WTC11 (cell line): ENCODE measurements at regions not wholly inside any gene's neighbourhood (a gene's known extent, or its start where the extent isn't known, plus 50 kb on each side); places are given as distances from the start of the nearest gene placed in this dataset.

Experiments
- ATAC-seq: fragments of 200-7000 bp; cut with Tn5 transposase; 2 replicates; pipeline ENCODE4 v1.10.0; 2021; ENCODE audit warnings: mild to moderate bottlenecking, moderate library complexity
- CTCF ChIA-PET: fragments of 300-600 bp; sonication (Branson Sonifier 250); formaldehyde crosslinking; loops from one replicate; lab custom pipeline; 2021; ENCODE audit warnings: antibody characterized with exemption; lab: Charles Lee
- POLR2A ChIA-PET: fragments of 350-600 bp; sonication (Branson Sonifier 250); formaldehyde crosslinking; loops from one replicate; lab custom pipeline; 2021; ENCODE audit warnings: antibody characterized with exemption; lab: Charles Lee
- DNase-seq: peaks from one replicate; pipeline ENCODE4 v3.0.0; 2021; ENCODE audit warnings: low spot score
- H3K27ac Mint-ChIP-seq: 2 replicates; pipeline ENCODE4 v1.8.0; 2021; ENCODE audit warnings: mixed read lengths
- H3K27me3 Mint-ChIP-seq: 2 replicates; pipeline ENCODE4 v1.8.0; 2021; ENCODE audit warnings: low read depth, mild to moderate bottlenecking, moderate library complexity, mixed read lengths
- H3K36me3 Mint-ChIP-seq: 2 replicates; pipeline ENCODE4 v1.8.0; 2021; ENCODE audit warnings: mixed read lengths
- H3K4me1 Mint-ChIP-seq: 2 replicates; pipeline ENCODE4 v1.8.0; 2022; ENCODE audit warnings: mixed read lengths
- H3K4me3 Mint-ChIP-seq: 2 replicates; pipeline ENCODE4 v1.8.0; 2021; ENCODE audit warnings: mild to moderate bottlenecking, moderate library complexity, mixed read lengths
- H3K9me3 Mint-ChIP-seq: 2 replicates; pipeline ENCODE4 v1.8.0; 2021; ENCODE audit warnings: mixed read lengths
- ATF1 ChIP-seq: sonication (generic); formaldehyde crosslinking; IDR thresholded peaks from 2 replicates; pipeline ENCODE4 v1.8.1; 2023; ENCODE audit warnings: mild to moderate bottlenecking, moderate library complexity, missing genetic modification reagents
- ATF3 ChIP-seq: sonication (generic); formaldehyde crosslinking; conservative IDR thresholded peaks from 2 replicates; pipeline ENCODE4 v1.8.1; 2022; ENCODE audit warnings: mild to moderate bottlenecking, missing genetic modification reagents
- CDX4 ChIP-seq: fragments of 250-450 bp; sonication (Bioruptor Pico); IDR thresholded peaks from 2 replicates; pipeline ENCODE4 v1.9.0; 2021; ENCODE audit warnings: moderate library complexity, mild to moderate bottlenecking, inconsistent platforms, borderline replicate concordance
- CREB1 ChIP-seq: sonication (generic); formaldehyde crosslinking; IDR thresholded peaks from 2 replicates; pipeline ENCODE4 v1.8.0; 2023; ENCODE audit warnings: mild to moderate bottlenecking, missing genetic modification reagents
- CTCF ChIP-seq: fragments of 200-600 bp; IDR thresholded peaks from 2 replicates; pipeline ENCODE4 v1.8.0; 2022; ENCODE audit warnings: antibody characterized with exemption
- ELF4 ChIP-seq: sonication (generic); formaldehyde crosslinking; IDR thresholded peaks from 2 replicates; pipeline ENCODE4 v1.8.1; 2022; ENCODE audit warnings: low read depth, mild to moderate bottlenecking, moderate library complexity, missing genetic modification reagents
- EMX1 ChIP-seq: fragments of 250-450 bp; sonication (Bioruptor Pico); IDR thresholded peaks from 2 replicates; pipeline ENCODE4 v1.8.0; 2021; ENCODE audit warnings: mild to moderate bottlenecking
- FOXP1 ChIP-seq: sonication (generic); formaldehyde crosslinking; IDR thresholded peaks from 2 replicates; pipeline ENCODE4 v1.8.0; 2022; ENCODE audit warnings: missing genetic modification reagents, mild to moderate bottlenecking, moderate library complexity, borderline replicate concordance
- GABPB1 ChIP-seq: sonication (generic); formaldehyde crosslinking; IDR thresholded peaks from 2 replicates; pipeline ENCODE4 v1.8.1; 2023; ENCODE audit warnings: mild to moderate bottlenecking, missing genetic modification reagents
- MAX ChIP-seq: sonication (generic); formaldehyde crosslinking; IDR thresholded peaks from 2 replicates; pipeline ENCODE4 v1.8.0; 2022; ENCODE audit warnings: mild to moderate bottlenecking, missing genetic modification reagents
- MLX ChIP-seq: sonication (generic); formaldehyde crosslinking; IDR thresholded peaks from 2 replicates; pipeline ENCODE4 v1.8.1; 2023; ENCODE audit warnings: mild to moderate bottlenecking, missing genetic modification reagents, moderate library complexity
- MYBL2 ChIP-seq: sonication (generic); formaldehyde crosslinking; IDR thresholded peaks from 2 replicates; pipeline ENCODE4 v1.8.1; 2023; ENCODE audit warnings: mild to moderate bottlenecking, moderate library complexity, missing genetic modification reagents
- NFYB ChIP-seq: sonication (generic); formaldehyde crosslinking; conservative IDR thresholded peaks from 2 replicates; pipeline ENCODE4 v1.8.0; 2022; ENCODE audit warnings: low read depth, missing genetic modification reagents
- NR2C2 ChIP-seq: sonication (generic); formaldehyde crosslinking; IDR thresholded peaks from 2 replicates; pipeline ENCODE4 v1.8.0; 2022; ENCODE audit warnings: mild to moderate bottlenecking, missing genetic modification reagents
- PRDM15 ChIP-seq: sonication (generic); formaldehyde crosslinking; IDR thresholded peaks from 2 replicates; pipeline ENCODE4 v1.8.0; 2022; ENCODE audit warnings: missing genetic modification reagents
- SOX15 ChIP-seq: fragments of 250-450 bp; sonication (Bioruptor Pico); IDR thresholded peaks from 2 replicates; pipeline ENCODE4 v1.9.0; 2021; ENCODE audit warnings: mild to moderate bottlenecking
- ZNF416 ChIP-seq: fragments of 250-450 bp; sonication (Bioruptor Pico); IDR thresholded peaks from 2 replicates; pipeline ENCODE4 v1.9.0; 2021; ENCODE audit warnings: mild to moderate bottlenecking, inconsistent platforms
- ZNF532 ChIP-seq: fragments of 250-450 bp; sonication (Bioruptor Pico); IDR thresholded peaks from 2 replicates; pipeline ENCODE4 v1.9.0; 2021; ENCODE audit warnings: mild to moderate bottlenecking, borderline replicate concordance

GRCh38 chr10:78920011-78920410, 148.8 kb upstream of the ZMIZ1 start:
- H3K36me3 Mint-ChIP-seq: no peaks in the 10 kb centered on the region
- DNase-seq (no peak), ATAC-seq (no peak)
- H3K4me3 Mint-ChIP-seq: no peak overlapping the region
- H3K27me3 Mint-ChIP-seq: peaks cover 4% of the 10 kb centered on the region; the same call in 1 of the 2 replicates
- peaks cover 61% of the 10 kb centered on the region for H3K4me1 Mint-ChIP-seq
- H3K9me3 Mint-ChIP-seq: no peaks in the 10 kb centered on the region
- ChIA-PET POLR2A (no interaction called here), CTCF (no interaction called here)
- no peak for TF ChIP-seq CTCF
- no peak for TF ChIP-seq CDX4
- no peak for TF ChIP-seq FOXP1 (CRISPR knock-in tag)
- no peak for TF ChIP-seq ELF4
- no peak for TF ChIP-seq EMX1 (CRISPR knock-in tag)
- TF ChIP-seq ZNF416 (CRISPR knock-in tag): no peak
- H3K27ac Mint-ChIP-seq: no peak overlapping the region

GRCh38 chr10:78921895-78922294, 146.9 kb upstream of the ZMIZ1 start:
- H3K4me1 Mint-ChIP-seq: peaks cover 42% of the 10 kb centered on the region
- ChIA-PET CTCF (interaction anchor here (1.1 kb wide), 1 partner anchor 273 kb away, joined by 4 read pairs; no protein-coding TSS in a partner anchor), POLR2A (interaction anchor here (1.0 kb wide), 1 partner anchor 18 kb away, joined by 3 read pairs; no protein-coding TSS in a partner anchor)
- TF ChIP-seq MAX (CRISPR knock-in tag) (no peak), MLX (no peak), MYBL2 (CRISPR knock-in tag) (no peak), ZNF416 (CRISPR knock-in tag) (no peak), NFYB (CRISPR knock-in tag) (no peak), CDX4 (no peak), SOX15 (CRISPR knock-in tag) (no peak), PRDM15 (CRISPR knock-in tag) (no peak)
- no peak overlapping the region for H3K4me3 Mint-ChIP-seq
- DNase-seq (no peak), ATAC-seq (no peak)
- H3K9me3 Mint-ChIP-seq: no peaks in the 10 kb centered on the region
- H3K27me3 Mint-ChIP-seq: peaks cover 4% of the 10 kb centered on the region
- no peak overlapping the region for H3K27ac Mint-ChIP-seq
- no peaks in the 10 kb centered on the region for H3K36me3 Mint-ChIP-seq

GRCh38 chr10:78923647-78924318, 145.0 kb upstream of the ZMIZ1 start:
- Mint-ChIP-seq H3K36me3 (no peaks in the 10 kb centered on the region), H3K27ac (no peak overlapping the region), H3K27me3 (peaks cover 4% of the 10 kb centered on the region), H3K9me3 (no peaks in the 10 kb centered on the region)
- DNase-seq: no peak
- CTCF ChIA-PET: interaction anchor here (0.7 to 1.0 kb wide), 2 partner anchors 10 to 451 kb away, joined by 3 to 4 read pairs; no protein-coding TSS in a partner anchor
- TF ChIP-seq GABPB1 (no peak), ZNF532 (CRISPR knock-in tag) (no peak), CREB1 (no peak), ATF1 (no peak), ATF3 (CRISPR knock-in tag) (no peak), MLX (no peak), NR2C2 (CRISPR knock-in tag) (no peak)
- TF ChIP-seq, all 79 proteins: peak for 0
- peak; percentile 32; the same call in 1 of the 2 replicates for ATAC-seq
- POLR2A ChIA-PET: no interaction called here
- Mint-ChIP-seq H3K4me1 (peaks cover 24% of the 10 kb centered on the region), H3K4me3 (no peak overlapping the region)
